Neuronal stem cell (in vitro differentiated cells): ENCODE measurements at regions not wholly inside any gene's neighbourhood (a gene's known extent, or its start where the extent isn't known, plus 50 kb on each side); places are given as distances from the start of the nearest gene placed in this dataset.

Source experiments
- DNase-seq: peaks from one replicate; pipeline ENCODE4 v3.0.0-alpha.2; 2013; ENCODE audit warnings: low spot score
- H2AFZ ChIP-seq: one replicate; pipeline ENCODE4 v1.6.1; 2013; ENCODE audit warnings: mild to moderate bottlenecking, low read length, inconsistent platforms
- H2AK5ac ChIP-seq: 2 replicates; pipeline ENCODE4 v1.6.1; 2013; ENCODE audit warnings: low read depth, mild to moderate bottlenecking, inconsistent platforms, low read length, moderate library complexity, mixed read lengths
- H2BK120ac ChIP-seq: 2 replicates; pipeline ENCODE4 v1.6.1; 2013; ENCODE audit warnings: low read depth, mild to moderate bottlenecking, inconsistent platforms, low read length, moderate library complexity, mixed read lengths
- H2BK12ac ChIP-seq: one replicate; pipeline ENCODE4 v1.6.1; 2013; ENCODE audit warnings: low read length, inconsistent platforms
- H2BK15ac ChIP-seq: 2 replicates; pipeline ENCODE4 v1.6.1; 2013; ENCODE audit warnings: mild to moderate bottlenecking, low read length, inconsistent platforms, mixed read lengths
- H2BK5ac ChIP-seq: one replicate; pipeline ENCODE4 v1.6.1; 2013; ENCODE audit warnings: inconsistent platforms, mild to moderate bottlenecking, low read length, moderate library complexity
- H3K14ac ChIP-seq: one replicate; pipeline ENCODE4 v1.6.1; 2013; ENCODE audit warnings: low read length, inconsistent platforms
- H3K18ac ChIP-seq: 2 replicates; pipeline ENCODE4 v1.6.1; 2013; ENCODE audit warnings: low read length, inconsistent platforms
- H3K23ac ChIP-seq: 2 replicates; pipeline ENCODE4 v1.6.1; 2013; ENCODE audit warnings: low read depth, mild to moderate bottlenecking, mixed read lengths, low read length, inconsistent platforms; ENCODE audit not compliant: poor library complexity
- H3K27ac ChIP-seq: replicated peaks from 3 replicates; pipeline ENCODE4 v1.5.1; 2013; ENCODE audit warnings: low read length, inconsistent platforms
- H3K27me3 ChIP-seq, 3 experiments: 2 replicates each; pipeline ENCODE4 v1.6.1; 2013; ENCODE audit warnings: low read length in 3 of 3, mild to moderate bottlenecking in 2 of 3, inconsistent platforms in 1 of 3, low read depth in 1 of 3, mixed read lengths in 1 of 3, moderate library complexity in 1 of 3; ENCODE audit not compliant: control insufficient read depth in 3 of 3, insufficient read depth in 3 of 3
- H3K36me3 ChIP-seq, 2 donors: replicated peaks in 1 of 2; 2 replicates each; pipeline ENCODE4 v1.6.1; 2013; ENCODE audit warnings: low read length in 2 of 2; ENCODE audit not compliant: control insufficient read depth in 2 of 2, insufficient read depth in 2 of 2
- H3K4ac ChIP-seq: 2 replicates; pipeline ENCODE4 v1.6.1; 2013; ENCODE audit warnings: inconsistent platforms, mild to moderate bottlenecking, low read length, moderate library complexity
- H3K4me1 ChIP-seq, 2 donors: 1 replicate in 1 of 2; 2 replicates in 1 of 2; pipeline ENCODE4 v1.6.1; 2013; ENCODE audit warnings: low read length in 2 of 2, low read depth in 1 of 2; ENCODE audit not compliant: control insufficient read depth in 2 of 2, insufficient read depth in 1 of 2
- H3K4me2 ChIP-seq: one replicate; pipeline ENCODE4 v1.6.1; 2013; ENCODE audit warnings: mild to moderate bottlenecking, low read length, inconsistent platforms; ENCODE audit not compliant: insufficient read depth, poor library complexity, severe bottlenecking
- H3K4me3 ChIP-seq, 2 donors: 2 replicates each; pipeline ENCODE4 v1.5.1; 2013; ENCODE audit warnings: low read length in 2 of 2, mild to moderate bottlenecking in 2 of 2, inconsistent platforms in 1 of 2, moderate library complexity in 1 of 2
- H3K79me1 ChIP-seq: one replicate; pipeline ENCODE4 v1.6.1; 2013; ENCODE audit warnings: low read depth, mild to moderate bottlenecking, inconsistent platforms, low read length, moderate library complexity
- H3K9ac ChIP-seq: one replicate; pipeline ENCODE4 v1.6.1; 2013; ENCODE audit warnings: mild to moderate bottlenecking, low read depth, low read length, inconsistent platforms; ENCODE audit not compliant: poor library complexity
- H3K9me3 ChIP-seq, 2 donors: replicated peaks in 1 of 2; 2 replicates each; pipeline versions ENCODE3 to v1.6.1; 2013; ENCODE audit warnings: low read length in 2 of 2, mild to moderate bottlenecking in 2 of 2, inconsistent platforms in 1 of 2, low read depth in 1 of 2, mixed read lengths in 1 of 2, moderate library complexity in 1 of 2; ENCODE audit not compliant: control insufficient read depth in 2 of 2, insufficient read depth in 1 of 2
- H4K8ac ChIP-seq: one replicate; pipeline ENCODE4 v1.6.1; 2013; ENCODE audit warnings: low read depth, mild to moderate bottlenecking, inconsistent platforms, low read length, moderate library complexity
- H4K91ac ChIP-seq: one replicate; pipeline ENCODE4 v1.6.1; 2013; ENCODE audit warnings: low read length, low read depth, mild to moderate bottlenecking, inconsistent platforms; ENCODE audit not compliant: poor library complexity
- WGBS, 2 donors: extraction: QIAGEN DNeasy Blood & Tissue Kit; methylation state at CpG; one replicate each; pipeline ENCODE4 v1.1.7; 2013; ENCODE audit warnings: missing lambda C conversion rate in 2 of 2, mixed read lengths in 1 of 2; ENCODE audit not compliant: insufficient read length in 2 of 2, insufficient replicate concordance in 1 of 2; ENCODE audit errors: extremely low coverage in 2 of 2; 5-methylcytosine and 5-hydroxymethylcytosine counted together

DNA sequence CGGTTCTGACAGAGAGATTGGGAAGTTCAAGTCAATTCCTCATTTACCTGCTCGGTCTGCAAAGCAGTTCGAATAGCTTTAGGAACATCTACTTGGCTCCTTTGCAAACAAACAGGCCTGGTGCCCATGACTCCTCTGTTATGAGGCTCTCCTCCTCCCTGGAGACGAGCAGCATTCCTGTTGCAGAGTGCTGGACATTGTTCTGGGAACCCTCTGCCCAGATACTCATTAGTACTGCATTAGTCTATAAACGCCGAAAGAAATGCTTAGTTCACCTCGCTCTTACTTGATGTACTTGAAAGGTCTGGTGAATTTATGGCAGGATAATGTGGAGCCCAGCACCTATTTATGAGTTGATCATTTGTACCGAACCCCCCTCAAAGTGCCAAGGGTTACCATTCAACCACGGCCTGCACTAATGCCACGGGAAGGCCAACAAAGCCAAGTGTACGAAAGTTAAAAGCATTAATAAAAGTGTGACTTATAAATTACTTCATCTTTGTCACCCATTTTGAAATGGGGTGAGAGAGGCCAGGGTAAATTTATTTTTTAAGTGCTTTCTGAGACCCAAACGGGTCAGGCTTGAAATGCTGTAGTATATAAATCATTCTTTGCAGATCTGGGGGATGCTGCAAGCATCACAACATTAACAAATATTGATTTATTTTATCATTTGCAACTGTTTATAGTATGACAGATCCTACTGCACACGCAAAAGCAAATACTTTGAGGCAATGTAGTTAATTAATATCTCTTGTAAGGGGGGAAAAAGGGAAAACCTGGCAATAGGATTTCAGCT, 478.9 kb upstream of the PSMD7 start:
- H3K4me2 ChIP-seq: no peak overlapping the region
- no peak overlapping the region for H3K4ac ChIP-seq
- H2BK120ac ChIP-seq: no peak overlapping the region
- H3K14ac ChIP-seq: no peak overlapping the region
- DNase-seq: no peak
- no peaks in the 10 kb centered on the region for H3K79me1 ChIP-seq
- no peak overlapping the region for H2BK12ac ChIP-seq
- H2BK15ac ChIP-seq: no peak overlapping the region
- no peak overlapping the region for H3K4me3 ChIP-seq
- H2AFZ ChIP-seq: no peak overlapping the region
- no peak overlapping the region for H2AK5ac ChIP-seq
- no peak overlapping the region for H4K91ac ChIP-seq
- no peak overlapping the region for H3K18ac ChIP-seq
- H3K36me3 ChIP-seq: no peaks in the 10 kb centered on the region
- no peak overlapping the region for H2BK5ac ChIP-seq
- H4K8ac ChIP-seq: no peak overlapping the region
- H3K4me1 ChIP-seq: peaks cover under 1 to 2% of the 10 kb centered on the region in 2 donors
- no peak overlapping the region for H3K23ac ChIP-seq
- H3K9ac ChIP-seq: no peak overlapping the region
- peaks cover 0 to 2% of the 10 kb centered on the region in 2 donors for H3K9me3 ChIP-seq
- no peak overlapping the region for H3K27ac ChIP-seq
- WGBS, 2 donors: no CpG with 5 or more reads among the region's 13 CpGs
- H3K27me3 ChIP-seq: no peaks in the 10 kb centered on the region

DNA sequence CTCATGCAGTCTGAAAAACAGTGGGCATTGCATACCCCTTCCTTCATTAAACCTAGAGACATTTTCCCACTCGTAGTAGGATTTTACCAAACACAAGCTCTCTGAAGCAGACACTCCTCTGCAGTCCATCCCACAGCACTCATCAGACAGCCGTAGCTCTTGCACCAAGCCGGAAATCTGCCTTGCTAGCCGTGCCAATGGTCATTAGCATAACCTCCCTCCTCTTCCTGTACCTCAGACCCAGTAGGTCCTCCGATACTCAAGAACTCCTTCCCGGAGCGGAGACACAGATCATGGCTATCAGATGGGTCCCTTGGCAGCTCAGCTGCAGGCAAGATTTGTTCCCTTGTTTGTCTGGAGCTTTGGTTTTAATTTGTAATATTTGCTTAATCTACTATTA, 483.1 kb upstream of the PSMD7 start:
- Histone ChIP-seq H2BK15ac (no peak overlapping the region), H3K9ac (peak overlapping the region; percentile 9), H3K79me1 (no peaks in the 10 kb centered on the region), H2BK120ac (no peak overlapping the region), H4K91ac (no peak overlapping the region), H2BK12ac (no peak overlapping the region), H3K9me3 (no peaks in the 10 kb centered on the region), H3K36me3 (no peaks in the 10 kb centered on the region), H3K4me2 (no peak overlapping the region), H3K18ac (peak overlapping the region; percentile 22), H3K27ac (no peak overlapping the region), H2AFZ (peak overlapping the region; percentile 68), H2AK5ac (no peak overlapping the region), H3K27me3 (peaks cover 0 to 5% (median 0%) of the 10 kb centered on the region in 3 experiments), H3K23ac (no peak overlapping the region), H2BK5ac (no peak overlapping the region), H3K4ac (no peak overlapping the region), H4K8ac (no peak overlapping the region), H3K14ac (no peak overlapping the region), H3K4me3 (peak overlapping the region in 1 of 2 donors; percentile 5), H3K4me1 (peaks cover 0 to 2% of the 10 kb centered on the region in 2 donors)
- no CpG with 5 or more reads among the region's 7 CpGs for WGBS, 2 donors
- no peak for DNase-seq

DNA sequence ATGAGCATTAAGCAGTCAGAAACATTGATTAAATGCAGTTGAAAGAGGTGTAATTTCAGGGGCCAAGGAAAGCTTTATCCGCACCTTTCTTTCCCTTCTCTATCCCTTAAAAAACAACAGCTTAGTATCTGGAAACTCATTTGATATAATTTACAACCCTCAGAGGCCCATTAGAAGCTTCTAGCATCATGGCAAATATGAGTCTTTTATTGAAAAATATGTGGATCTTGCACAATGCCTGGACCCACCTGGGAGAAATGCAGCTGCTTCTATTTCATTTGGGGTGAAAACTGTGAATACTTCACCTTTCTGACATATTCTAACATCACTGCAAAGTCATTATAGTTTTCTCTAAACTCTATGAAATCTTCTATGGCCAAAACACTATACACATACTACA, 492.2 kb upstream of the PSMD7 start:
- Histone ChIP-seq H3K9ac (no peak overlapping the region), H3K36me3 (no peaks in the 10 kb centered on the region), H2BK12ac (no peak overlapping the region), H2BK5ac (no peak overlapping the region), H3K23ac (no peak overlapping the region), H4K91ac (no peak overlapping the region), H3K27me3 (peaks cover 0 to 19% (median 0%) of the 10 kb centered on the region in 3 experiments), H3K14ac (no peak overlapping the region), H2BK120ac (no peak overlapping the region), H3K4me1 (no peaks in the 10 kb centered on the region), H3K4ac (no peak overlapping the region), H4K8ac (no peak overlapping the region), H3K4me3 (no peak overlapping the region), H2AK5ac (no peak overlapping the region), H3K79me1 (no peaks in the 10 kb centered on the region), H3K18ac (no peak overlapping the region), H2BK15ac (no peak overlapping the region), H2AFZ (no peak overlapping the region), H3K4me2 (no peak overlapping the region), H3K27ac (no peak overlapping the region), H3K9me3 (no peaks in the 10 kb centered on the region)
- WGBS, 2 donors: no CpG with 5 or more reads among the region's 1 CpG
- DNase-seq: no peak

DNA sequence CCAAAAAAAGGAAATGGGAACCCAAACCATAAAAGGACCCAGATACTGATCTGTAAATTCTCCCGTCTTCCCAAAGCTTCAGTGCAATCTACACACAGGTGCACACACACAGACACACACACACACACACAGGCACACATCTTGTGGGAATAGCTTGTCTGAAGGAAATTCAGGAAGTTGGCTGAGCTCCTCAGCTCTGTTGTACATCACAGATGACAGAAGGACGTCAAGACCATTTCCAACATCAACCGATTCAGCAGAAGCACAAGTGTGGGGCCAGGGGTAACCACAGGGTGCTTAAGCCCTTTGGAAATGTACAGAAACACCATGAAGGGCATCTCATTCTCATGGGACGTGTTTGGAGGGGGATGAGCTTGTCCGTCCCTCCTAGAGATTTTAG, 498.1 kb upstream of the PSMD7 start:
- no peak overlapping the region for H3K4me3 ChIP-seq
- H2AFZ ChIP-seq: no peak overlapping the region
- no peaks in the 10 kb centered on the region for H3K9me3 ChIP-seq
- no peak overlapping the region for H3K18ac ChIP-seq
- H2BK12ac ChIP-seq: no peak overlapping the region
- DNase-seq: no peak
- no CpG with 5 or more reads among the region's 5 CpGs for WGBS, 2 donors
- H3K79me1 ChIP-seq: no peaks in the 10 kb centered on the region
- H3K27ac ChIP-seq: no peak overlapping the region
- no peak overlapping the region for H4K91ac ChIP-seq
- H3K4me1 ChIP-seq: peaks cover 0 to 2% of the 10 kb centered on the region in 2 donors
- H2BK15ac ChIP-seq: no peak overlapping the region
- no peak overlapping the region for H2BK120ac ChIP-seq
- H3K27me3 ChIP-seq: no peaks in the 10 kb centered on the region
- no peak overlapping the region for H3K9ac ChIP-seq
- H2BK5ac ChIP-seq: no peak overlapping the region
- H4K8ac ChIP-seq: no peak overlapping the region
- H2AK5ac ChIP-seq: no peak overlapping the region
- H3K4me2 ChIP-seq: no peak overlapping the region
- no peak overlapping the region for H3K14ac ChIP-seq
- H3K4ac ChIP-seq: no peak overlapping the region
- H3K23ac ChIP-seq: no peak overlapping the region
- no peaks in the 10 kb centered on the region for H3K36me3 ChIP-seq
